Activated B cell treated with CpG ODN at 0.5 μM for 24 hours (primary cell): ENCODE measurements at regions not wholly inside any gene's neighbourhood (a gene's known extent, or its start where the extent isn't known, plus 50 kb on each side); places are given as distances from the start of the nearest gene placed in this dataset.

ENCODE experiments used
- ATAC-seq: fragments of 200-7000 bp; cut with Tn5 transposase; one replicate; pipeline ENCODE4 v1.10.0; 2021; ENCODE audit warnings: low read depth, mild to moderate bottlenecking, moderate library complexity
- CTCF ChIA-PET: fragments of 350-600 bp; sonication (Branson Sonifier 250); formaldehyde crosslinking; loops from one replicate; lab custom pipeline; 2021; ENCODE audit warnings: antibody characterized with exemption; lab: Charles Lee
- POLR2A ChIA-PET: fragments of 350-600 bp; sonication (Branson Sonifier 250); formaldehyde crosslinking; loops from one replicate; lab custom pipeline; 2021; ENCODE audit warnings: antibody characterized with exemption; lab: Charles Lee
- DNase-seq: peaks from one replicate; pipeline ENCODE4 v3.0.0; 2022
- H3K27ac Mint-ChIP-seq: one replicate; pipeline ENCODE4 v1.8.0; 2020; ENCODE audit warnings: mixed read lengths
- H3K27me3 Mint-ChIP-seq: one replicate; pipeline ENCODE4 v1.8.0; 2021; ENCODE audit warnings: mixed read lengths
- H3K36me3 Mint-ChIP-seq: one replicate; pipeline ENCODE4 v1.8.0; 2021; ENCODE audit warnings: low read depth, mixed read lengths
- H3K4me1 Mint-ChIP-seq: one replicate; pipeline ENCODE4 v1.8.0; 2021; ENCODE audit warnings: mixed read lengths
- H3K4me3 Mint-ChIP-seq: one replicate; pipeline ENCODE4 v1.8.0; 2020; ENCODE audit warnings: mild to moderate bottlenecking, mixed read lengths
- H3K9me3 Mint-ChIP-seq: one replicate; pipeline ENCODE4 v1.8.0; 2020; ENCODE audit warnings: mixed read lengths
- CTCF ChIP-seq: fragments of 200-600 bp; IDR thresholded peaks from one replicate; pipeline ENCODE4 v1.8.0; 2022; ENCODE audit warnings: antibody characterized with exemption, mild to moderate bottlenecking
- intact Hi-C: fragments of 100-400 bp; cut with micrococcal nuclease; formaldehyde crosslinking; loops from one replicate; pipeline ENCODE4 v1.15.1; 2024

- ATAC-seq (no peak), DNase-seq (no peak)
- no peak overlapping the region for H3K4me3 Mint-ChIP-seq
- peaks cover 1% of the 10 kb centered on the region for H3K27me3 Mint-ChIP-seq
- peak; percentile 63 for TF ChIP-seq CTCF
- no peaks in the 10 kb centered on the region for H3K36me3 Mint-ChIP-seq
- intact Hi-C loops, result loop anchor here (5.0 kb wide), 1 partner anchor 118 kb away; no protein-coding TSS in a partner anchor
- no peak overlapping the region for H3K27ac Mint-ChIP-seq
- H3K4me1 Mint-ChIP-seq, result no peaks in the 10 kb centered on the region
- peaks cover 4% of the 10 kb centered on the region for H3K9me3 Mint-ChIP-seq
- CTCF ChIA-PET, result no interaction called here
- POLR2A ChIA-PET, result no interaction called here
Observed at GRCh38 chr9:26744191-26744965, 148.2 kb downstream of the CAAP1 start.

- no peak for DNase-seq
- ATAC-seq, result no peak
- intact Hi-C loops, result loop anchor here (5.0 kb wide), 1 partner anchor 119 kb away; no protein-coding TSS in a partner anchor
- Mint-ChIP-seq H3K36me3 (no peaks in the 10 kb centered on the region), H3K9me3 (peaks cover 14% of the 10 kb centered on the region), H3K27ac (no peak overlapping the region), H3K4me3 (no peak overlapping the region), H3K4me1 (no peaks in the 10 kb centered on the region), H3K27me3 (peaks cover 1% of the 10 kb centered on the region)
- CTCF ChIA-PET, result no interaction called here
- POLR2A ChIA-PET, result no interaction called here
- no peak for TF ChIP-seq CTCF
Observed at GRCh38 chr9:26742828-26743476, 149.7 kb downstream of the CAAP1 start.

- no peak for ATAC-seq
- Mint-ChIP-seq H3K27ac (no peak overlapping the region), H3K27me3 (peaks cover 7% of the 10 kb centered on the region), H3K4me1 (no peaks in the 10 kb centered on the region), H3K4me3 (no peak overlapping the region), H3K9me3 (peaks cover 26% of the 10 kb centered on the region), H3K36me3 (no peaks in the 10 kb centered on the region)
- no peak for DNase-seq
- no peak for TF ChIP-seq CTCF
- intact Hi-C loops, result no loop called here
- POLR2A ChIA-PET, result no interaction called here
- CTCF ChIA-PET, result no interaction called here
Observed at GRCh38 chr9:26735160-26735559, 157.4 kb downstream of the CAAP1 start.

GRCh38 chr9:26729187-26729586, 163.4 kb downstream of the CAAP1 start:
- no peak for ATAC-seq

More at GRCh38 chr9:26729187-26729586, 163.4 kb downstream of the CAAP1 start:
- intact Hi-C loops, result no loop called here
- Mint-ChIP-seq H3K36me3 (no peaks in the 10 kb centered on the region), H3K4me1 (no peaks in the 10 kb centered on the region), H3K9me3 (peaks cover 6% of the 10 kb centered on the region), H3K27me3 (no peaks in the 10 kb centered on the region), H3K4me3 (no peak overlapping the region), H3K27ac (no peak overlapping the region)
- ChIA-PET CTCF (no interaction called here), POLR2A (no interaction called here)
- TF ChIP-seq CTCF, result no peak
- DNase-seq, result no peak
